WERI-Rb-1 (cell line): ENCODE measurements at regions not wholly inside any gene's neighbourhood (a gene's known extent, or its start where the extent isn't known, plus 50 kb on each side); places are given as distances from the start of the nearest gene placed in this dataset.
"Not testable (repeated sequence)": the region's sequence is repeated elsewhere in the genome, so short reads cannot be mapped to it uniquely, and the experiment has no call there.

Experiments
- DNase-seq: peaks from one replicate; pipeline ENCODE4 v3.0.0-alpha.2; 2020
- H3K27ac ChIP-seq: fragments of 250-450 bp; sonication (Bioruptor Pico); 2 replicates; pipeline ENCODE4 v1.5.1; 2020; ENCODE audit warnings: mild to moderate bottlenecking, moderate library complexity
- H3K27me3 ChIP-seq: fragments of 250-450 bp; sonication (Bioruptor Pico); 2 replicates; pipeline ENCODE4 v1.5.1; 2021; ENCODE audit warnings: mild to moderate bottlenecking, low read depth, moderate library complexity; ENCODE audit not compliant: insufficient read depth, severe bottlenecking
- H3K36me3 ChIP-seq: fragments of 250-450 bp; sonication (Bioruptor Pico); 2 replicates; pipeline ENCODE4 v1.5.1; 2020; ENCODE audit warnings: mild to moderate bottlenecking, moderate library complexity
- H3K4me3 ChIP-seq: 2 replicates; pipeline ENCODE4 v1.5.1; 2011; ENCODE audit warnings: low read depth, mild to moderate bottlenecking, control low read depth, low read length
- H3K9me3 ChIP-seq: fragments of 250-450 bp; sonication (Bioruptor Pico); 2 replicates; pipeline ENCODE4 v1.5.1; 2021; ENCODE audit warnings: mild to moderate bottlenecking, moderate library complexity; ENCODE audit not compliant: severe bottlenecking
- CTCF ChIP-seq: IDR thresholded peaks from 2 replicates; pipeline ENCODE4 v1.5.1; 2011; ENCODE audit warnings: low read depth, mild to moderate bottlenecking, control low read depth, inconsistent platforms, low read length

GRCh38 chr4:55278316-55278715 is 67.7 kb upstream of the SRD5A3 start:
- no peak for TF ChIP-seq CTCF

GRCh38 chr4:55280474-55280873 is 65.6 kb upstream of the SRD5A3 start:
- H3K36me3 ChIP-seq, H3K27ac ChIP-seq: not testable (repeated sequence)

More at GRCh38 chr4:55278316-55278715, 67.7 kb upstream of the SRD5A3 start:
- peaks cover 9% of the 10 kb centered on the region for H3K27me3 ChIP-seq
- H3K4me3 ChIP-seq, result no peak overlapping the region
- DNase-seq, result no peak
- no peaks in the 10 kb centered on the region for H3K36me3 ChIP-seq
- H3K27ac ChIP-seq, result no peak overlapping the region
- no peaks in the 10 kb centered on the region for H3K9me3 ChIP-seq

GRCh38 chr4:55281118-55281683 is 64.8 kb upstream of the SRD5A3 start:
- not testable (repeated sequence) for H3K27ac ChIP-seq, DNase-seq

More at GRCh38 chr4:55280474-55280873, 65.6 kb upstream of the SRD5A3 start:
- not testable (repeated sequence) for DNase-seq, H3K27me3 ChIP-seq, H3K4me3 ChIP-seq, H3K9me3 ChIP-seq

GRCh38 chr4:55284331-55284730 is 61.7 kb upstream of the SRD5A3 start:
- Histone ChIP-seq H3K27ac (no peak overlapping the region), H3K9me3 (no peaks in the 10 kb centered on the region), H3K4me3 (no peak overlapping the region), H3K36me3 (no peaks in the 10 kb centered on the region), H3K27me3 (peaks cover 8% of the 10 kb centered on the region)
- no peak for DNase-seq
- no peak for TF ChIP-seq CTCF

More at GRCh38 chr4:55281118-55281683, 64.8 kb upstream of the SRD5A3 start:
- H3K4me3 ChIP-seq, H3K27me3 ChIP-seq, H3K36me3 ChIP-seq, H3K9me3 ChIP-seq: not testable (repeated sequence)

- Histone ChIP-seq H3K27me3 (peaks cover 31% of the 10 kb centered on the region), H3K9me3 (no peaks in the 10 kb centered on the region), H3K4me3 (no peak overlapping the region), H3K27ac (no peak overlapping the region), H3K36me3 (no peaks in the 10 kb centered on the region)
- TF ChIP-seq CTCF, result no peak
- no peak for DNase-seq
Observed at GRCh38 chr4:55291227-55291640, 54.8 kb upstream of the SRD5A3 start.

- H3K27ac ChIP-seq, result no peak overlapping the region
- DNase-seq, result no peak
- no peaks in the 10 kb centered on the region for H3K9me3 ChIP-seq
- no peaks in the 10 kb centered on the region for H3K36me3 ChIP-seq
- TF ChIP-seq CTCF, result no peak
- H3K27me3 ChIP-seq, result peaks cover 31% of the 10 kb centered on the region
- no peak overlapping the region for H3K4me3 ChIP-seq
Observed at GRCh38 chr4:55296096-55296495, 49.9 kb upstream of the SRD5A3 start.
